Memory B cell (primary cell): ENCODE measurements at regions not wholly inside any gene's neighbourhood (a gene's known extent, or its start where the extent isn't known, plus 50 kb on each side); places are given as distances from the start of the nearest gene placed in this dataset.

ENCODE experiments used
- ATAC-seq: fragments of 150-1000 bp; cut with Tn5 transposase; 2 replicates; pipeline ENCODE4 v1.10.0; 2021; ENCODE audit warnings: low read depth, mild to moderate bottlenecking, moderate library complexity
- DNase-seq, 2 donors: peaks; one replicate each; pipeline ENCODE4 v3.0.0; 2022; ENCODE audit warnings: low spot score in 2 of 2
- H3K27ac Mint-ChIP-seq: one replicate; pipeline ENCODE4 v1.8.0; 2022; ENCODE audit warnings: mild to moderate bottlenecking, moderate library complexity, mixed read lengths
- H3K27me3 Mint-ChIP-seq: one replicate; pipeline ENCODE4 v1.8.0; 2022; ENCODE audit warnings: mixed read lengths
- H3K36me3 Mint-ChIP-seq: one replicate; pipeline ENCODE4 v1.8.0; 2022; ENCODE audit warnings: mild to moderate bottlenecking, mixed read lengths
- H3K4me1 Mint-ChIP-seq: one replicate; pipeline ENCODE4 v1.8.0; 2022; ENCODE audit warnings: mixed read lengths
- H3K4me3 Mint-ChIP-seq: one replicate; pipeline ENCODE4 v1.8.0; 2022; ENCODE audit warnings: mild to moderate bottlenecking, moderate library complexity, mixed read lengths
- H3K9me3 Mint-ChIP-seq: one replicate; pipeline ENCODE4 v1.8.0; 2022; ENCODE audit warnings: mixed read lengths

GRCh38 chr6:24053057-24053456 is 73.0 kb upstream of the NRSN1 start:
- Mint-ChIP-seq H3K27me3 (no peaks in the 10 kb centered on the region), H3K4me1 (no peaks in the 10 kb centered on the region), H3K4me3 (no peak overlapping the region), H3K27ac (no peak overlapping the region), H3K9me3 (peaks cover 7% of the 10 kb centered on the region), H3K36me3 (no peaks in the 10 kb centered on the region)
- ATAC-seq (no peak), DNase-seq (no peak)

- Mint-ChIP-seq H3K36me3 (no peaks in the 10 kb centered on the region), H3K4me1 (no peaks in the 10 kb centered on the region), H3K4me3 (no peak overlapping the region), H3K9me3 (peaks cover 7% of the 10 kb centered on the region), H3K27ac (no peak overlapping the region), H3K27me3 (no peaks in the 10 kb centered on the region)
- no peak for ATAC-seq
- DNase-seq = no peak
Measured at GRCh38 chr6:24054388-24054787, 71.6 kb upstream of the NRSN1 start.

GRCh38 chr6:24056567-24056966 is 69.4 kb upstream of the NRSN1 start:
- H3K27me3 Mint-ChIP-seq = no peaks in the 10 kb centered on the region
- peaks cover 8% of the 10 kb centered on the region for H3K9me3 Mint-ChIP-seq
- no peaks in the 10 kb centered on the region for H3K36me3 Mint-ChIP-seq
- no peak overlapping the region for H3K4me3 Mint-ChIP-seq
- no peak overlapping the region for H3K27ac Mint-ChIP-seq
- DNase-seq (no peak), ATAC-seq (no peak)
- no peaks in the 10 kb centered on the region for H3K4me1 Mint-ChIP-seq

DNA sequence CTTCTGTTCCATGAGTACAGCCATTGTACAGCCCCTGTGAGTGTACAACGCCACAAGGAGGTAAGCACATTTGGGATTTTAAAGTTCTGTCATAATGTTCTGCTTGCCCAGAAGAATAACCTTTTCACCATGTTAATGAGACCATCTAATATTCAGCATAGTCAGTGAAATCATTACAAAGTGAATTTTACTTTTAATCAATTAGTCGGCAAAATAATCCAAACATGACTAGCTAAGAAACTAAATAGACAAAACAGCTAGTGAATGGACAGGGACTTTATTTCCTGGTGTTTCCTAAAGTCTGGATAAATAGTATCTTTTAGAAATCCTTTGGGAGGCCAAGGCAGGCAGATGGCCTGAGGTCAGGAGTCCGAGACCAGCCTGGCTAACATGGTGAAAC is 69.0 kb upstream of the NRSN1 start:
- Mint-ChIP-seq H3K4me1 (no peaks in the 10 kb centered on the region), H3K27ac (no peak overlapping the region), H3K36me3 (no peaks in the 10 kb centered on the region), H3K4me3 (no peak overlapping the region), H3K27me3 (no peaks in the 10 kb centered on the region), H3K9me3 (peaks cover 8% of the 10 kb centered on the region)
- ATAC-seq (no peak), DNase-seq (no peak)

- Mint-ChIP-seq H3K27me3 (no peaks in the 10 kb centered on the region), H3K4me3 (no peak overlapping the region), H3K36me3 (no peaks in the 10 kb centered on the region), H3K9me3 (peaks cover 5% of the 10 kb centered on the region), H3K27ac (no peak overlapping the region), H3K4me1 (no peaks in the 10 kb centered on the region)
- no peak for ATAC-seq
- DNase-seq = no peak
Measured at GRCh38 chr6:24060982-24061754, 64.8 kb upstream of the NRSN1 start.

DNA sequence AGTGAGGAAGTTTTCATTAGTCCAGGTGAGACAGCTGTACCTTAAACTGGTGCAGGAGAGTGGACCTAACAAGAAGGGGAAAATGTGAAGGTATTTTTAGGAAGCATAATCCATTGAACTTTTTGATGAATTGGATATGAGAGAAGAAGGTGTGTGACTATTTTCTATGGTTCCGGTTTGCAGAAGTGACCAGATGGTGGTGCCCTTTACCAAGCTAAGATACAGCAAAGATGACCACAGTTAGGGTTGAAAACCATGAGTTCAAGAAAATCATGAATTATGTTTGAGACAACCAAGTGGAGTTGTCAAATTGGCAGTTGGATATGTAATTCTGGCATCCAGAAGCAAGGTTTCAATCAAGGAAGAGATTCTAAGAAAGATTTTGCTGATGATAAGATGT is 61.9 kb upstream of the NRSN1 start:
- peaks cover 4% of the 10 kb centered on the region for H3K9me3 Mint-ChIP-seq
- H3K4me1 Mint-ChIP-seq = no peaks in the 10 kb centered on the region
- H3K4me3 Mint-ChIP-seq = no peak overlapping the region
- H3K27me3 Mint-ChIP-seq = no peaks in the 10 kb centered on the region
- ATAC-seq (no peak), DNase-seq (no peak)
- H3K27ac Mint-ChIP-seq = no peak overlapping the region
- no peaks in the 10 kb centered on the region for H3K36me3 Mint-ChIP-seq

DNA sequence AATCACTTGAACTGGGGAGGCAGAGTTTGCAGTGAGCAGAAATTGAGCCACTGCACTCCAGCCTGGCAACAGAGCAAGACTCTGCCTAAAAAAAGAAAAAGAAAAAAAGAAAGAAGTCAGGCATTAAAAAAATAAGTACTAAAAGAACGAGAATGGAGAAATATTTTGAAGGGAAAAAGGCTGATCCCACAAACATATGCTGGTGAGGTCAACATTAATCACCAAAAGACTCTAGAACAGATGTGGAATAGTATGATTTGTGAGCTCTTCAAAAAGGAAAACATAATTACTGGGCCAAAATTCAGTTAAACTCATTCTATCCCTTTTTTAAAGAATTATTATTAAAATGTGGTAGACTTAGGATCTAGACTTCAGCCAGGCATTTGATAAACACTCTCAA is 61.2 kb upstream of the NRSN1 start:
- H3K4me1 Mint-ChIP-seq = no peaks in the 10 kb centered on the region
- ATAC-seq (no peak), DNase-seq (no peak)
- no peaks in the 10 kb centered on the region for H3K36me3 Mint-ChIP-seq
- H3K9me3 Mint-ChIP-seq = peaks cover 4% of the 10 kb centered on the region
- no peak overlapping the region for H3K27ac Mint-ChIP-seq
- no peak overlapping the region for H3K4me3 Mint-ChIP-seq
- H3K27me3 Mint-ChIP-seq = no peaks in the 10 kb centered on the region

DNA sequence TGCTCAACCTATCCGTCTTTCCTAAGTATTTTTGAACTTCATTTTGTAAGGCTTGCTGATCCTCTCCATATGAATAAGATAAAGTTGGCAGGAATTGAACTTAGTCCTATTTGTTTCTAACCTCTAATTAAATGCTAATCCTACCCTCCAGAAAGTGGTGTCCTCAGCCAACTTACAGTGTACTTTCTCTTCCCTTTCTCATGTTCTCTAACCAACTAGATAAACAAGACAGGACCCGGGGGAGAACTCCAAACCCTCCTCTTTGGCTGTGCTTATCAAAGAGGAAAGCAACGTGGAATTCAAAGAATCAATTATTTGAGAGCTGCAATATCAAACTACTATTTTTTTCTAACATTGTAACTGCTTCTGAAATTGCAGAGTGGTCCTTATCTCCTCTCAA is 56.5 kb upstream of the NRSN1 start:
- DNase-seq (no peak), ATAC-seq (no peak)
- Mint-ChIP-seq H3K27me3 (no peaks in the 10 kb centered on the region), H3K36me3 (no peaks in the 10 kb centered on the region), H3K4me3 (no peak overlapping the region), H3K9me3 (peaks cover 2% of the 10 kb centered on the region), H3K4me1 (peaks cover 8% of the 10 kb centered on the region), H3K27ac (no peak overlapping the region)

DNA sequence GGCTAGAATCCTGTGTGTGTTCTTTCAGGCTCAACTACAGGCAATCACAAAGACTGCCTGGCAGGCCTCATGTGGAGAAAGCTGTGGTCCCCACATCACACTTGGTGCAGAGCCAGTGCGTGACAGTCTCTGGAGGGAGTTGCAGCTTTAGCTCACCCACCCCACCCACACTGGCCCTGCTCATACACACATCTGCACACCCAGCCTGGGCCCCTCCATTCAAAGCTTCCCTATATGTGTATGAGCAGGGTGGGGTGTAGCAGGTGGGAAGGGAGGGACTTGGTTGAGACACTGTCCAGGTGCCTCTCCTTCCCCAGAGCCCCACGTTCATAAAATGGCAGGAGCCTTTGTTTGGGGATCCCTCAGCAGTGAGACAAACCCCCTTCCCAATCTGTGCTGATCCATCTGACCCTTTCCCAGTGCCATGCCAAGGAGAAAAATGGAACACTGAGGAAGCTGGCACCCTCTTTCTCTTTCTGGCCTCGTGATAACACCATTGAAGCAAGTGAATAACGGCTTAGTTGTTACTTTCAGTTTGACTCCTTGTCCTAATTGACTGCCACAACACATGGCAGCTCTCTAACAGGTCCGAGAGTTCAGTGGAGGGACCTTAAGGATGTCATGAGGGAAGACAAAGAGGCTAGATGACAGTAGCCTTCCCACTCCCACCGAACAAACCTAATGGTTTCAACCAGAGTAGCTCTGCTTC is 53.8 kb upstream of the NRSN1 start:
- DNase-seq (no peak), ATAC-seq (no peak)
- no peaks in the 10 kb centered on the region for H3K27me3 Mint-ChIP-seq
- H3K27ac Mint-ChIP-seq = no peak overlapping the region
- H3K9me3 Mint-ChIP-seq = no peaks in the 10 kb centered on the region
- peaks cover 8% of the 10 kb centered on the region for H3K4me1 Mint-ChIP-seq
- H3K4me3 Mint-ChIP-seq = no peak overlapping the region
- no peaks in the 10 kb centered on the region for H3K36me3 Mint-ChIP-seq

GRCh38 chr6:24076011-24076410 is 50.0 kb upstream of the NRSN1 start:
- Mint-ChIP-seq H3K4me1 (peaks cover 8% of the 10 kb centered on the region), H3K4me3 (no peak overlapping the region), H3K27ac (no peak overlapping the region), H3K36me3 (no peaks in the 10 kb centered on the region), H3K27me3 (peaks cover 3% of the 10 kb centered on the region), H3K9me3 (no peaks in the 10 kb centered on the region)
- DNase-seq (no peak), ATAC-seq (no peak)
